Uterus (tissue), 2 donors: ENCODE measurements at regions not wholly inside any gene's neighbourhood (a gene's known extent, or its start where the extent isn't known, plus 50 kb on each side); places are given as distances from the start of the nearest gene placed in this dataset.

Experiments
- POLR2A ChIP-seq, 2 donors: fragments of 450-650 bp; IDR thresholded peaks; one replicate each; pipeline ENCODE4 v1.6.1; 2016; ENCODE audit warnings: antibody characterized with exemption in 2 of 2, mild to moderate bottlenecking in 1 of 2, moderate library complexity in 1 of 2
- TF ChIP-seq, protein P1 (sequence below), 4 experiments: fragments of 200-600 bp in 2 of 4; fragments of 450-650 bp in 2 of 4; sonication (generic) in 2 of 4; IDR thresholded peaks; one replicate each; pipeline ENCODE4 v1.5.1; 2016 to 2019; ENCODE audit warnings: antibody characterized with exemption in 4 of 4, mild to moderate bottlenecking in 2 of 4, moderate library complexity in 1 of 4

DNA sequence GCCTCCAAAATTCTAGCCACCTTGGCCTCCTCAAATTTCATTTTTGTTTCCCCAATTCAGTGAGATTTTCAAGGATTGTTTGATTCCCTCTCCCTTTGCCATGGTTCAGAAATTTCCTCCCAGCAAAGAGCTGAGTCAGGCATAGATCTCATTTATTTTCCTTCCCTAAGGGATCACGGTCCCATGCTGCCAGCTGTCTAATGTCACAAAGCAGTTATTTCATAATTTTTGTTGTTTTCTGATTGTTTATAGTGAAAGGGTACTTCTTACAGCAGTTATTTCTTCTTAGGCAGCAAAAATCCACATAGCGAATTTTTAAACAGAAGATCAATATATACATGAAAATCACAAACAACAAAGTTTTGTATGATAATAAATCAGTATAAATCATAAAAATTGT, 470.5 kb upstream of the MAGEB18 start:
- TF ChIP-seq, protein P1, sequence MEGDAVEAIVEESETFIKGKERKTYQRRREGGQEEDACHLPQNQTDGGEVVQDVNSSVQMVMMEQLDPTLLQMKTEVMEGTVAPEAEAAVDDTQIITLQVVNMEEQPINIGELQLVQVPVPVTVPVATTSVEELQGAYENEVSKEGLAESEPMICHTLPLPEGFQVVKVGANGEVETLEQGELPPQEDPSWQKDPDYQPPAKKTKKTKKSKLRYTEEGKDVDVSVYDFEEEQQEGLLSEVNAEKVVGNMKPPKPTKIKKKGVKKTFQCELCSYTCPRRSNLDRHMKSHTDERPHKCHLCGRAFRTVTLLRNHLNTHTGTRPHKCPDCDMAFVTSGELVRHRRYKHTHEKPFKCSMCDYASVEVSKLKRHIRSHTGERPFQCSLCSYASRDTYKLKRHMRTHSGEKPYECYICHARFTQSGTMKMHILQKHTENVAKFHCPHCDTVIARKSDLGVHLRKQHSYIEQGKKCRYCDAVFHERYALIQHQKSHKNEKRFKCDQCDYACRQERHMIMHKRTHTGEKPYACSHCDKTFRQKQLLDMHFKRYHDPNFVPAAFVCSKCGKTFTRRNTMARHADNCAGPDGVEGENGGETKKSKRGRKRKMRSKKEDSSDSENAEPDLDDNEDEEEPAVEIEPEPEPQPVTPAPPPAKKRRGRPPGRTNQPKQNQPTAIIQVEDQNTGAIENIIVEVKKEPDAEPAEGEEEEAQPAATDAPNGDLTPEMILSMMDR (IDR thresholded peaks at IDR 0.05) = no peak
- TF ChIP-seq POLR2A (IDR thresholded peaks at IDR 0.05) = no peak
